ENCODE measurements at regions not wholly inside any gene's neighbourhood (a gene's known extent, or its start where the extent isn't known, plus 50 kb on each side); places are given as distances from the start of the nearest gene placed in this dataset.

- no peaks in the 10 kb centered on the region for H3K36me3 ChIP-seq (ENCODE audit: control insufficient read depth, insufficient read depth, low read length)
- H3K4me3 ChIP-seq (ENCODE audit: low read depth, low read length), result no peak overlapping the region
- Mint-ChIP-seq H3K36me3 (ENCODE audit: insufficient read depth, unreplicated experiment) (no peaks in the 10 kb centered on the region), H3K4me1 (ENCODE audit: low read depth, unreplicated experiment) (no peaks in the 10 kb centered on the region), H3K4me3 (ENCODE audit: unreplicated experiment) (no peak overlapping the region), H3K27ac (ENCODE audit: unreplicated experiment) (no peak overlapping the region), H3K27me3 (ENCODE audit: insufficient read depth, unreplicated experiment) (peaks cover 2% of the 10 kb centered on the region), H3K9me3 (ENCODE audit: unreplicated experiment) (no peaks in the 10 kb centered on the region)
- no TSS peak for BruUV-seq (replicated peaks)
- H3K27me3 ChIP-seq (replicated peaks; ENCODE audit: control insufficient read depth, insufficient read depth, low read length), result no peaks in the 10 kb centered on the region
- ChIA-PET POLR2A (no interaction called here), CTCF (no interaction called here)
- intact Hi-C loops (cut with micrococcal nuclease; ENCODE audit: unreplicated experiment), result no loop called here
- DNase-seq, result no peak
- H3K9me3 ChIP-seq, result no peaks in the 10 kb centered on the region
- H3K4me1 ChIP-seq, result no peaks in the 10 kb centered on the region
- TF ChIP-seq CTCF (IDR thresholded peaks at IDR 0.05; ENCODE audit: insufficient read depth in 1 of 2, low read depth in 1 of 2, low read length in 1 of 2, severe bottlenecking in 1 of 2, unreplicated experiment in 1 of 2), result no peak
These were observed 1845.6 kb upstream of the PIK3C3 start for GRCh38 chr18:40109252-40110049.

- Histone ChIP-seq H3K27me3 (replicated peaks; ENCODE audit: control insufficient read depth, insufficient read depth, low read length) (no peaks in the 10 kb centered on the region), H3K4me1 (no peaks in the 10 kb centered on the region), H3K9me3 (no peaks in the 10 kb centered on the region), H3K36me3 (ENCODE audit: control insufficient read depth, insufficient read depth, low read length) (no peaks in the 10 kb centered on the region), H3K4me3 (ENCODE audit: low read depth, low read length) (no peak overlapping the region)
- TF ChIP-seq CTCF (IDR thresholded peaks at IDR 0.05; ENCODE audit: insufficient read depth in 1 of 2, low read depth in 1 of 2, low read length in 1 of 2, severe bottlenecking in 1 of 2, unreplicated experiment in 1 of 2), result no peak
- CTCF ChIA-PET, result no interaction called here
- Mint-ChIP-seq H3K4me1 (ENCODE audit: low read depth, unreplicated experiment) (no peaks in the 10 kb centered on the region), H3K36me3 (ENCODE audit: insufficient read depth, unreplicated experiment) (no peaks in the 10 kb centered on the region), H3K27me3 (ENCODE audit: insufficient read depth, unreplicated experiment) (peaks cover 5% of the 10 kb centered on the region), H3K27ac (ENCODE audit: unreplicated experiment) (no peak overlapping the region), H3K9me3 (ENCODE audit: unreplicated experiment) (no peaks in the 10 kb centered on the region), H3K4me3 (ENCODE audit: unreplicated experiment) (no peak overlapping the region)
- POLR2A ChIA-PET, result no interaction called here
- intact Hi-C loops (cut with micrococcal nuclease; ENCODE audit: unreplicated experiment), result no loop called here
- BruUV-seq (replicated peaks), result no TSS peak
- no peak for DNase-seq
These were observed 1846.4 kb upstream of the PIK3C3 start for GRCh38 chr18:40108596-40108995.

GRCh38 chr18:40102903-40103302 is 1852.1 kb upstream of the PIK3C3 start:
- intact Hi-C loops (cut with micrococcal nuclease; ENCODE audit: unreplicated experiment), result no loop called here
- no peaks in the 10 kb centered on the region for H3K4me1 Mint-ChIP-seq (ENCODE audit: low read depth, unreplicated experiment)
- Histone ChIP-seq H3K9me3 (no peaks in the 10 kb centered on the region), H3K27me3 (replicated peaks; ENCODE audit: control insufficient read depth, insufficient read depth, low read length) (no peaks in the 10 kb centered on the region), H3K4me3 (ENCODE audit: low read depth, low read length) (no peak overlapping the region), H3K36me3 (ENCODE audit: control insufficient read depth, insufficient read depth, low read length) (no peaks in the 10 kb centered on the region), H3K4me1 (no peaks in the 10 kb centered on the region)
- no TSS peak for BruUV-seq (replicated peaks)
- H3K9me3 Mint-ChIP-seq (ENCODE audit: unreplicated experiment), result no peaks in the 10 kb centered on the region
- H3K27me3 Mint-ChIP-seq (ENCODE audit: insufficient read depth, unreplicated experiment), result peaks cover 3% of the 10 kb centered on the region
- H3K27ac Mint-ChIP-seq (ENCODE audit: unreplicated experiment), result no peak overlapping the region
- TF ChIP-seq CTCF (IDR thresholded peaks at IDR 0.05; ENCODE audit: insufficient read depth in 1 of 2, low read depth in 1 of 2, low read length in 1 of 2, severe bottlenecking in 1 of 2, unreplicated experiment in 1 of 2), result no peak
- DNase-seq, result no peak
- POLR2A ChIA-PET, result no interaction called here
- CTCF ChIA-PET, result no interaction called here
- H3K36me3 Mint-ChIP-seq (ENCODE audit: insufficient read depth, unreplicated experiment), result no peaks in the 10 kb centered on the region
- no peak overlapping the region for H3K4me3 Mint-ChIP-seq (ENCODE audit: unreplicated experiment)

Measured in Caco-2 (cell line).